GM12878 (cell line): ENCODE measurements at regions not wholly inside any gene's neighbourhood (a gene's known extent, or its start where the extent isn't known, plus 50 kb on each side); places are given as distances from the start of the nearest gene placed in this dataset.

Source experiments
- ATAC-seq: fragments of 200-7000 bp; cut with Tn5 transposase; 3 replicates; pipeline ENCODE4 v1.9.1; 2020; ENCODE audit warnings: mild to moderate bottlenecking, moderate library complexity
- BruUV-seq: library from RNA; stranded (reverse); fragments of 400-500 nt; replicated peaks from 2 replicates; lab custom pipeline; 2021; lab: Mats Ljungman, UMichigan
- CTCF ChIA-PET: fragments of 300-600 bp; sonication (Branson Sonifier 250); formaldehyde crosslinking; extraction: SDS; loops from one replicate; lab custom pipeline; 2021; ENCODE audit warnings: inconsistent platforms; lab: Yijun Ruan, JAX
- POLR2A ChIA-PET: fragments of 350-600 bp; formaldehyde crosslinking; extraction: SDS; loops from one replicate; lab custom pipeline; 2021; ENCODE audit warnings: inconsistent platforms; lab: Charles Lee
- RAD21 ChIA-PET: fragments of 300-600 bp; sonication (Branson Sonifier 250); formaldehyde crosslinking; loops from one replicate; lab custom pipeline; 2023; ENCODE audit warnings: antibody characterized with exemption; ENCODE audit not compliant: unreplicated experiment; lab: Charles Lee
- SMC1A ChIA-PET: fragments of 300-600 bp; sonication (Branson Sonifier 250); formaldehyde crosslinking; loops from one replicate; lab custom pipeline; 2023; ENCODE audit not compliant: unreplicated experiment, uncharacterized antibody; lab: Charles Lee
- DNase-seq: peaks from one replicate; pipeline ENCODE4 v3.0.0-alpha.2; 2011; ENCODE audit warnings: low read depth, low spot score
- FAIRE-seq: peaks from 3 replicates; lab custom pipeline; 2011; peaks lifted over from hg19 to GRCh38; lab: Jason Lieb, UNC
- H2AFZ ChIP-seq: 2 replicates; pipeline ENCODE4 v1.6.0; 2011; ENCODE audit warnings: low read depth, low read length, control low read depth; ENCODE audit not compliant: control insufficient read depth
- H3K27ac ChIP-seq: 2 replicates; pipeline ENCODE4 v1.5.1; 2011; ENCODE audit warnings: control low read depth; ENCODE audit not compliant: control insufficient read depth, insufficient read depth
- H3K27me3 ChIP-seq, 2 experiments: replicated peaks in 1 of 2; 2 replicates each; pipeline versions ENCODE4 v1.6.0 to v1.6.1; 2011; ENCODE audit warnings: low read length in 1 of 2; ENCODE audit not compliant: control insufficient read depth in 2 of 2, insufficient read depth in 2 of 2
- H3K36me3 ChIP-seq, 2 experiments: 2 replicates each; pipeline ENCODE4 v1.5.1; 2011; ENCODE audit warnings: low read length in 1 of 2; ENCODE audit not compliant: control insufficient read depth in 2 of 2, insufficient read depth in 2 of 2
- H3K4me1 ChIP-seq: 2 replicates; pipeline ENCODE4 v1.6.1; 2011; ENCODE audit warnings: mild to moderate bottlenecking, low read length, moderate library complexity, mixed read lengths; ENCODE audit not compliant: control insufficient read depth, insufficient read depth
- H3K4me2 ChIP-seq: 2 replicates; pipeline ENCODE4 v1.6.0; 2011; ENCODE audit warnings: control low read depth; ENCODE audit not compliant: control insufficient read depth, insufficient read depth
- H3K4me3 ChIP-seq: fragments of 200-600 bp; sonication (generic); 2 replicates; pipeline ENCODE4 v1.5.1; 2016
- H3K79me2 ChIP-seq: 2 replicates; pipeline ENCODE4 v1.6.0; 2011; ENCODE audit warnings: low read length; ENCODE audit not compliant: control insufficient read depth, insufficient read depth
- H3K9ac ChIP-seq: 2 replicates; pipeline ENCODE4 v1.8.0; 2011; ENCODE audit warnings: low read length, control low read depth, mixed read lengths; ENCODE audit not compliant: control insufficient read depth, insufficient read depth
- H3K9me3 ChIP-seq: replicated peaks from 3 replicates; pipeline ENCODE4 v1.5.1; 2011; ENCODE audit warnings: mild to moderate bottlenecking, low read length; ENCODE audit not compliant: control insufficient read depth, insufficient read depth
- H4K20me1 ChIP-seq: 2 replicates; pipeline ENCODE4 v1.6.0; 2011; ENCODE audit not compliant: control insufficient read depth, insufficient read depth
- ATF7 ChIP-seq: fragments of 450-650 bp; IDR thresholded peaks from 2 replicates; pipeline ENCODE4 v1.6.1; 2016; ENCODE audit warnings: low read depth, mild to moderate bottlenecking
- BCLAF1 ChIP-seq: fragments of 450-650 bp; IDR thresholded peaks from 2 replicates; pipeline ENCODE4 v1.6.1; 2017; ENCODE audit warnings: antibody characterized with exemption, mild to moderate bottlenecking, moderate library complexity
- CEBPZ ChIP-seq: fragments of 150-350 bp; IDR thresholded peaks from 2 replicates; pipeline ENCODE4 v1.6.1; 2016; ENCODE audit warnings: low read depth, low read length
- HDAC2 ChIP-seq: fragments of 200-600 bp; sonication (generic); IDR thresholded peaks from 2 replicates; pipeline ENCODE4 v1.6.1; 2017
- MLLT1 ChIP-seq: fragments of 450-650 bp; IDR thresholded peaks from 2 replicates; pipeline ENCODE4 v1.6.1; 2016; ENCODE audit warnings: mild to moderate bottlenecking
- NFYB ChIP-seq: IDR thresholded peaks from 2 replicates; pipeline ENCODE4 v1.6.1; 2011; ENCODE audit warnings: low read depth, mild to moderate bottlenecking, low read length, improper control_type of control experiment, moderate library complexity; ENCODE audit not compliant: insufficient read depth
- NRF1 ChIP-seq: conservative IDR thresholded peaks from 2 replicates; pipeline ENCODE4 v1.6.1; 2011; ENCODE audit warnings: mild to moderate bottlenecking, low read depth, low read length, improper control_type of control experiment
- RBBP5 ChIP-seq: fragments of 200-600 bp; sonication (generic); conservative IDR thresholded peaks from 2 replicates; pipeline ENCODE4 v1.6.1; 2016
- ZNF207 ChIP-seq: fragments of 450-650 bp; IDR thresholded peaks from 2 replicates; pipeline ENCODE4 v1.6.1; 2014; ENCODE audit warnings: antibody characterized with exemption, mild to moderate bottlenecking, borderline replicate concordance
- ZNF687 ChIP-seq: fragments of 450-650 bp; IDR thresholded peaks from 2 replicates; pipeline ENCODE4 v1.6.1; 2017; ENCODE audit warnings: mild to moderate bottlenecking, moderate library complexity
- WGBS: methylation state at CpG from one replicate; pipeline ENCODE4 v1.1.6; 2016; ENCODE audit warnings: low lambda C conversion rate; ENCODE audit not compliant: insufficient replicate concordance, insufficient coverage; ENCODE audit errors: missing lambda C conversion rate; 5-methylcytosine and 5-hydroxymethylcytosine counted together
- in situ Hi-C: fragments of 300-500 bp; cut with MboI; formaldehyde crosslinking; loops from 9 replicates; pipeline ENCODE4 v1.14.3; 2018; ENCODE audit warnings: mixed read lengths
- intact Hi-C: fragments of 100-400 bp; cut with micrococcal nuclease; formaldehyde crosslinking; loops from one replicate; pipeline ENCODE4 v1.14.2; 2022; ENCODE audit not compliant: unreplicated experiment

GRCh38 chr1:38724160-38725131 is 135.1 kb downstream of the RRAGC start:
- Histone ChIP-seq H3K36me3 (no peaks in the 10 kb centered on the region), H3K4me3 (no peak overlapping the region), H3K27me3 (peaks cover 0 to 3% of the 10 kb centered on the region in 2 experiments; a peak in 3 of 4 replicates), H3K79me2 (no peaks in the 10 kb centered on the region), H3K4me2 (no peak overlapping the region), H3K4me1 (no peaks in the 10 kb centered on the region), H3K9me3 (no peaks in the 10 kb centered on the region), H4K20me1 (0 out of 2 replicates have a peak, but pooled peaks cover 4% of the 10 kb centered on the region), H2AFZ (no peak overlapping the region), H3K9ac (no peak overlapping the region), H3K27ac (no peak overlapping the region)
- ChIA-PET SMC1A (interaction anchor here (0.5 to 1.6 kb wide), 2 partner anchors 52 to 1120 kb away, joined by 3 read pairs; no protein-coding TSS in a partner anchor), POLR2A (no interaction called here), RAD21 (no interaction called here), CTCF (no interaction called here)
- ATAC-seq (no peak), DNase-seq (no peak), FAIRE-seq (no peak)
- in situ Hi-C loops = no loop called here
- WGBS = 15% methylated on average over 7 of the region's 7 CpGs
- no TSS peak for BruUV-seq
- intact Hi-C loops = no loop called here
- TF ChIP-seq RBBP5 = no peak
- no peak for TF ChIP-seq MLLT1
- TF ChIP-seq CEBPZ = no peak
- TF ChIP-seq NFYB = no peak
- no peak for TF ChIP-seq NRF1
- TF ChIP-seq BCLAF1 = no peak
- no peak for TF ChIP-seq ZNF687
- TF ChIP-seq ATF7 = no peak
- no peak for TF ChIP-seq ZNF207
- no peak for TF ChIP-seq HDAC2
